SK-MEL-5 (cell line): ENCODE measurements at regions not wholly inside any gene's neighbourhood (a gene's known extent, or its start where the extent isn't known, plus 50 kb on each side); places are given as distances from the start of the nearest gene placed in this dataset.

Experiments used
- DNase-seq: peaks from one replicate; pipeline ENCODE4 v3.0.0-alpha.2; 2016; ENCODE audit warnings: low read depth, low spot score
- in situ Hi-C: cut with HindIII; loops from 2 replicates; pipeline ENCODE4 v1.10.0; 2016; ENCODE audit warnings: low sequenced_read_pairs, high pct_unique_total_duplicates, low pct_unique_long_range_greater_than_20kb

DNA sequence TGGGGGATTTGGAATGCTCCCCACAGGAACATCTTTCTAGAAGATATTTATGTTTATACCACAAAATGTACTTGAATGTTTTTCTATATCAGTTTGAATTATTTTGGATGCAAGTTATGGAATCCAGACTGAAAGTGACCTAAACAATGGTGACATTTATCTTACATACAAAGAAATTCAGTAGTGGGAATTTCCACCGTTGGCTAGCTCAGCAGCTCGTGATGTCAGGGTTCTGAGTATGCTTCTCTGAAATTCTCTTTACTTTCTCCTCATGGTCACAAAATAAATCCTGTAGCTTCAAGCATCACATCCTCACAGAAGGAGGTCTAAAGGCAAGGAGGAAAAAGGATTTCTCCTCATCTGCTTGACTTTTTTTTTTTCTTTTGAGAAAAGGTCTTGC lies 105.3 kb downstream of the AKAIN1 start:
- in situ Hi-C loops = no loop called here
- peak; percentile 59 for DNase-seq

DNA sequence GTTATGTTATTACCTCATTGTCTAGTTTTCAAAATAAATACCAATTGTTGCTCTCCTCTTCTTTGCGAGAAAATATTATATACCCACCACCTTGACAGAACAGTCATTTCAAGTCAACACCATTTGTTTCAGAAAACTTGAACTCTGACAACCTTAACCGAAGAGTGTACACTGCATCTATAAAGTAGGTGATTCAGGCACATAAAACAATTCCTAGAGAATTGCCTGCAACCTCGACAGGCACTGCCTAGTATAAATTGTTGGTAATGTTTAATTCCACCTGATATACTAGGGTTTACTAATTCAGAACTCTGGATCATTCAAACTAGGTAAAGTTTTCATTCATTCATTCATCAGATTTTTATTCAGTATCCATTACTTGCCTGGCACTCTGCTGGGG lies 121.8 kb downstream of the AKAIN1 start:
- no peak for DNase-seq
- in situ Hi-C loops = no loop called here

DNA sequence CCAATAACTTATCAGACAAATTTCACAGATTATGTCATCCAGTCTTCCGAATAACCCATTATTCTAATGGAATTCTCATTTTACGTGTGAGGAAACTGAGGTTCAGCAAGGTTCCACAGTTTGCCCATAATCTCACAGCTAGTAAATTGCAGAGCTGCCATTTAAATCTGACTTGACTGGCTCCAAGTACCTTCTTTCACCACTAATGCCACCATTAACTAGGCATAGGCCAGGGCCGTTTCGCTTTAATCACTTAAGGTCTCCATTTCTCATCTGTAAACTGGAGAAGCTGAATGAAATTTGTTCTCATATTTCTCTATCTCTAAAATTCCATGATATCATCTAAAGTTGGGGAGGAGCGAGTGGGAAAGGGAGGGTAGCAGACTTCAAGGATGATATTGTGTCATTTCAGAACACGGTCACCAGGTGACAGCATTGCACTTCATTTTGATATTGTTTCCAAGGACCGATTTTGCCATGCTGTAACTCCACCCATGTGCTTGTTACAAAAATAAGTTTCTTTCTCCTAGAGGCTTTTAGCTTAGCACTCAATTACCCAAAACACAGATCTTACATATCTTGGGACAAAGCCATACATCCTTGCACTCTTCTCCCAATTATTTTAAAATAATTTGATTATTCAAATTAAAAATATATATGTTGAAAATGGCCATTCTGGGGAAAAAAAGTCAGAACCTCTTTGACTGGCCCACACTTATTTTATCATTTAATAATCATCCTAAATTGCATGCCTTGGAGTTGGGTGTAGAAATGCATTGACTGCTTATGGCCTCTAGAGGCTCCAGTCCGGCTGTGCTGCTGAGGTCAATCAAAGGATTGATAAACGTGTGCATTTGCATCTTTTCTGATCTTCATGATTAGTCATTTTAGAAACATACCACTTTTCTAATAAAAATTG lies 123.8 kb downstream of the AKAIN1 start:
- DNase-seq = peak; percentile 75
- in situ Hi-C loops = no loop called here

DNA sequence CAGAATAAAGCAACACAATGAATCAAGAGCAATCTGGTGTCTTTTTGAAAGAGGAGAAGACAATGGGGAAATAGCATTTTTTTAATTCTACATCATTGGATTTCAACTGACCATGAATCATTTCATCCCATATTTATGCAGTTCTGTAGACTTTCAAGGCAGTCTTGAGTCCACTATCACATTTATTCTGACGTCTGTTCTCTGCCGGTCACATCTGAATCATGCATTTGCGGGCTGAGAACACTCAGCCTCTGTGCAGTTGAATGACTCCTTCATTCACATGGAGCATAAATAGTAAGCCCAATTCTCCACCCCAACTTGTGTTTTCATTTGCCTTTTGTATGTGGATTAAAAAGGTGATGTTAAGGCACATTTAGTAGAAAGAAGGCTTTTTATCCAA lies 128.2 kb downstream of the AKAIN1 start:
- peak; percentile 95 for DNase-seq
- in situ Hi-C loops = no loop called here

DNA sequence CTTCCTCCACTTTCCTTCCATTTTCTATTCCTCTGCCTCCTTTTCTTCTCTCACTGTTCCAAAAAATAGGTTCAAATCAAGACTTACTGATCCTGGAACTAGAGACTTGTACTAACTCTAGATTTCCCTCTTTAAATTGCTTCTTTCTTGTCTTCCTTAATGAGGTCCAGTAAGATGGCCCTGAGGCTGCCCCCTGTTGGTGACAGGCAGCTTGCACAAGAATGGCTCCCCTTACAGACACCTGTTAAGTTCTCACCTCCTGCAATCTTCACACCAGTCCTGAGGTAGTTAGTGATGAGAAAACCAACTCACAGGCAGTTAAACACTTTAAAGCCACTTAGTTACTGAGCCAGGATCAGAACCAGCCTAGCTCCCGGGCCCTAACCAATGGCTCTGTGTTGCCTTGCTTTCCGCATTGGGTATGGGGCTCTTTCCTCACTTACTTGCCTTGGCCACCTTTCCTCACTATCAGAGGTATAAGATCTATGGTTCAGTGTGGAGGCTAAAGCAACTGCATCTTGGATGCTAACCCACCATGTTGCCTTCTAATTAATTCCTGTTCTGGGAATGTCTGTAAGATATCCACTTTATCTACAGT lies 130.6 kb downstream of the AKAIN1 start:
- in situ Hi-C loops = no loop called here
- DNase-seq = peak; percentile 30

DNA sequence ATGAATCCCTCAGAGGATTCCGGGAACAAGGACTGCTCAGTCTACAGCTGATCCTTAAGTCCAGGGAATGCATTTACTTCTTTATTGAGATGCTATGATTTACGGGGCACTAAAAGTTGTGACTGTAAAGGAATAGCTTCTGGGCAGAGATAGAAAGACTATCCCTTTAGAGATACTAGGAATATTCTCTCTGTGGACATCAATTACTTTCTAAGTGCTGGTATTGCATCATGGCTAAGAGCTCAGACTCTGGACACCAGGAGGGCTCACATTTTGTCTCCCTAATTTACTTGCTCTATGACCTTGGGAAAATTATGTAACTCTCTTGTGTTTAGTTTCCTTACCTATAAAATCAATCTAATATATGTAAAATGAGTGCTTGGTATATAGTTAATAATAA lies 131.4 kb downstream of the AKAIN1 start:
- DNase-seq = peak; percentile 12
- in situ Hi-C loops = no loop called here

DNA sequence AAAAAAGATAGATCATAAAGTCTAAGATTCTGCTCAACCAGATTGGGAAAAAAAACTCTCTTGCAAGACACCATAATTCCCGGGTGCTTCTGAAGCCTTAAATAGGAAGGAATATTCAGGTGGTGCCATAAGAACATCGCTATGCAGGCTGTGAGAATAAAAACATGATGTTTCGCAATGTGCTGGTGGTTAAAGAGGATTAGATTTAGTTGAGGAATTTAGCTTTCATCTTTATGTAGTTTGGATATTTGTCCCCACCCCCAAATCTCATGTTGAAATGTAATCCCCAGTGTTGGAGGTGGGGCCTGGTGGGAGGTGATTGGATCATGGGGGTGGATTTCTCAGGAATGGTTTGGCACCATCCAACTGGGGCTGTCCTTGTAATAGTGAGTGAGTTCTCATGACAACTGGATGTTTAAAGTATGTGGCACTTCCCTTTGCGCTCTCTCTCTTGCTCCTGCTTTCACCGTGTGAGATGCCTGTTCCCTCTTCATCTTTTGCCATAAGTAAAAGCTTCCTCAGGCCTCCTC lies 132.2 kb downstream of the AKAIN1 start:
- in situ Hi-C loops = no loop called here
- DNase-seq = no peak

DNA sequence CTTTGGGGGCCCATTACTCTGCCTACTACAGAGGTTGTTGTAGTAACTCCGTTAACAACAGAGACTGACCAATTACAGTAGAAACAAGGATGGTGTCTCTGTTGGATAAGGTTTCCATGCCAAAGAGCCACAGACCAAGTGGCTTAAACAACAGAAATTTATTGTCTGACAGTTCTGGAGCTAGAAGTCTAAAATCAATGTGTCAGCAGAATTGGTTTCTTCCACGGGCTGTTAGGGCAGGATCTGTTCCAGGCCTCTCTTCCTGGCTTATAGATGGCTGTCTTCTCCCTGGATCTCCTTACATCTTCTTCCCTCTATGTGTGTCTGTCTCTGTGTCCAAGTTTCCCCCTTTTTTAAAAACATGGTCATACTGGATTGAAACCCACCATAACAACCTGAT lies 135.3 kb downstream of the AKAIN1 start:
- in situ Hi-C loops = no loop called here

DNA sequence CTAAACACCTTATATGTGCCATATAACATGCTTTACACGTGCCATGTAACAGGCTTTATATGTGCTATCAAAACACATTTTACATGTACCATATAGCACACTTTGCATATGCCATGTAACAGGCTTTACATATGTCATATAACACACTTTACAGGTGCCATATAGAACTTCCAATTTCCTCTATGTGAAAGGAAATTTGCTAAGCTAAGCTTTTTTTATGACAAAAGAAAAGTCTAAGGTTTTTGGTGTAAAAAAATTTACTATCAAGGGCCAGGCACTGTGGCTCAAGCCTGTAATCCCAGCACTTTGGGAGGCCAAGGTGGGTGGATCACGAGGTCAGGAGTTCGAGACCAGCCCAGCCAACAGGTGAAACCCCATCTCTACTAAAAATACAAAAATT lies 136.5 kb downstream of the AKAIN1 start:
- no peak for DNase-seq
- in situ Hi-C loops = no loop called here

More for the DNA sequence above, 135.3 kb downstream of the AKAIN1 start:
- no peak for DNase-seq

DNA sequence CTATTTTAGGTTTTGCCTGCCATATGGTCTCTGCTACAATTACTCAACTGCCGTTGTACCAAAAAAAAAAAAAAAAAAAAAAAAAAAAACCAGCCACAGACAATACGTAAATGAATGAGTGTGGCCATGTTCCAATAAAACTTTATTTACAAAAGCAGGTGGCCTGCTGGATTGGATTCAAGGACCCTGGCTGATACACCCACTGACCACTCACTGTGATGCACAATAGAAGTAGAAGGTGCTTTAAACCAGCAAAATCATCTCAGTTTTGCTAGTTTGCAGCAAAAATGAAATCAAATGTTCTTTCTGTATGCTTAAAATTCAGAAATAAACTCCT lies 137.4 kb downstream of the AKAIN1 start:
- in situ Hi-C loops = no loop called here

DNA sequence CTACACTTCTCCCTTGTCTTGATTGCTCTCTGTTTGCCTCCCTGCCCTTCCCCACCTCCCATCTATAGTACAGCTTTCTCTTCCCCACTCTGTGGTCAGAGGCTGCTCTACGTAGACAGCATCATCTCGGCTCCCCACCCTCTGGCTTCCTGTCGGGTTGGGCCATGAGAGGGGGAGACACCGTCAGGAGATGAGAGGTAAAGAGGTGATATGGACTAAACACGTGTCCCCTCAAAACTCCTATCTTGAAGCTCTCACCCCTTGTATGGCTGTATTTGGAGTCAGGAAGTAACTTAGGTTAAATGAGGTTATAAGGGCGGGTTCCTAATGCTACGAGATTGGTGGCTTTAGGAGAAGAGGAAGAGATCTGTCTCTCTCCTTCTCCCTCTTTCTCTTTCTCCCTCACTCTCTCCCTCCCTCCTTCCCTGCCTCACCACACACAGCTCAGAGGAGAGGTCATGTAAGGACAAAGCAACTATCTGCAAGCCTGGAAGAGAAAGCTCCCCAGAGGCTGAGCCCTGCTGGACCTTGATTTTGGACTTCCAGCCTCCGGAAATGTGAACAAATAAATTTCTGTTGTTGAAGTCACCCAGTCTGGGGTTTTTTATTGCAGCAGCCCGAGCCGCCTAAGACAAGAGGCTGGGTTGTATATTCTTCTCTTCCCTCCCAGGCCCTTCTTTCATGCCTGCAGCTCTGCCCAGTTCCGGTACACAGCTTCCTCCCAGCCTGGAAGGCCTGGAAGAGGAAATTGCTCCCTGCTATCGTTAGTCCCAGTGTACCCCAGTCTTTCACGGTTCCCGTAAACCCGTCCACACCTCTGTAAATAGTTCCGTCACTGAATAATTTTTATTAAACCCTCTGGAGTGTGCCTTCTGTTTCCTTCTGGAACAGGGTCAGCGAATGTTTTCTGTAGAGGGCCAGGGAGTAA lies 138.0 kb downstream of the AKAIN1 start:
- DNase-seq = peak; percentile 90
- in situ Hi-C loops = no loop called here

More for the DNA sequence above, 137.4 kb downstream of the AKAIN1 start:
- DNase-seq = no peak

DNA sequence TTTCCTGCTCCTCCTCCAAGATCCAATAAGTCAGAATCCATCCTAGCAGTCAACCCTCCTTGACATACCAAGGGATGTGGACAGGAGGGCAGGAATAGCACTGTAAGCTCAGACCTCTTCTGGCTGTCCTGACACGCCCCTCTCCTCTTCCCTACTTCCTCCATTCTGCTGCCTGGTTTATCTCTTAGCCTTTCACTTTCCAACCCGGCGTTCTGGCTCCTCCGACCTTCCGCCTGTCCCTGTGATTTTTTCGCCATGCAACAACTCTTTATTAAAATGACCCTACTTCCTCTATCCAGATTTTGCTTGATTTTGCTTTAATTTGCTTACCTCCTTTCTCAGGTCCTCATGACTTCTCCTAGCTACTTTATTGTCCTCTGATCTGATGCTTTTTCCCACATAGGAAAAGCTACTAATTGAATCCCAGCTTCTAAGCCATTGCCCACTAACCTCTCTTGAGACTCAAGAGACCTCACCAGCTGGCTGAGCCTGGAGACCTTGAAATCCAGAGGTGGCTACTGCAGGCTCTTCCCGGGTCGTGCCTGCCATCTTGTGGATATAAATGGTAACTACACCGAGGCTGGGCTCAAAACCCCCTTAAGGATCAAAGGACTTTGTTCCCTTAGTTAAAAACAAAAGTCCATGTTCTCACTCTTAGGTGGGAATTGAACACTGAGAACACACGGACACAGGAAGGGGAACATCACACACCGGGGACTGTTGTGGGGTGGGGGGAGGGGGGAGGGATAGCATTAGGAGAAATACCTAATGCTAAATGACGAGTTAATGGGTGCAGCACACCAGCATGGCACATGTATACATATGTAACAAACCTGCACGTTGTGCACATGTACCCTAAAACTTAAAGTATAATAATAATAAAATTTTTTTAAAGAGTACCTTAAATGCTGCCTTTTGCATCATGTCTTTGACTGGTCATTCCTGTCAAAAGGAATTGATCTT lies 139.4 kb downstream of the AKAIN1 start:
- peak; percentile 83 for DNase-seq
- in situ Hi-C loops = no loop called here

DNA sequence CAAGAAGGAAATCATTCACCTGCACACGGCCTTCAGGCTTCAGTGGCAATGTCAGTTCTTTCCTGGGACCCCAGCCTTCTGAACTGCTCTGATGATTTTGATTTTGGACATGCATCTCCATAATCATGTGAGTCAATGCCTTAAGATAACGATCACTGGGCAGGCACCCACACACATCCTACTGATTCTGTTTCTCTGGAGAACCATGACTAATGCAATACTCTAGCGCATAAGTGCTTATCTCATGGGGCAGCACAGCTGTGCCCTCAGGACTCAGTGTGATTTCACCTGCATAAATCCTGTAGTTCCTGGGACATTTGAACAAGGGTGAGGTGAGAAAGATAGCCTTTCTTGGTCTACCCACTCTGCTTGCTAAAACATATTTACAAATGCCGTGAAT lies 144.6 kb downstream of the AKAIN1 start:
- in situ Hi-C loops = no loop called here
- no peak for DNase-seq

DNA sequence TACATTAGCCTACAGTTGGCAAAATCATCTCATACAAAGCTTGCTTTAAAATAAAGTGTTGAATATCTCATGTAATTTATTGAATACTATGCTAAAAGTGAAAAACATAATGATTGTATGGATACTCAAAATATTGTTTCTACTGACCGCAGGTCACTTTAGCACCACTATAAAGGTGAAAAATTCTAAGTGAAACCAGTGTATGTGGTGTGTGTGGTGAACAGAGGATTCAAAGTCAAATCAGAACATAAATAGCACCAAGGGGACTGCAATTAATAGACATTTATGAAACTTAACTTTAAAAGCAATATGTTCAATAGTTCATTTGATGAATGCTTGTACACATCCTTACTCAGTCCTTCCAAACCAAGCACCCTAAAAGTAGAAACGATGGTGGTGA lies 145.8 kb downstream of the AKAIN1 start:
- in situ Hi-C loops = no loop called here
- DNase-seq = no peak

DNA sequence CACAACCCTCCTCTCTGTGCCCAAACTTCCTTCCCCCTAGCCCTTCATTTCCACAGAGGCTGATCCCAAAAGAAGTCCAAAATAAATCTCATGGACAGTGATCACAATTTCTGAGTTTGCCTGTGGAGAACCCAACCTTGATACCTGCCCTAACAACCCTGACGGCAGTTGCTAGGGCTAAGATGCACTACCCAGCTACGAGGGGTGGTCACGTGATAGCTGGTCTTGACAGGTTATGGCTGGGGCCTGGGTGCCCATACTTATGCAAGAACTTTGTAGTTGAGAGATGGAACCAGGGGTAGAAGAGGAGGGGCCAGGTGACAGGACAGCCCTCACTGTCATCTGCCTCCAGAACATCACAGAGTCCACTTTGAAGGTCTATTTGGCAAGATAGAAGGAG lies 147.9 kb downstream of the AKAIN1 start:
- in situ Hi-C loops = no loop called here
- DNase-seq = no peak

DNA sequence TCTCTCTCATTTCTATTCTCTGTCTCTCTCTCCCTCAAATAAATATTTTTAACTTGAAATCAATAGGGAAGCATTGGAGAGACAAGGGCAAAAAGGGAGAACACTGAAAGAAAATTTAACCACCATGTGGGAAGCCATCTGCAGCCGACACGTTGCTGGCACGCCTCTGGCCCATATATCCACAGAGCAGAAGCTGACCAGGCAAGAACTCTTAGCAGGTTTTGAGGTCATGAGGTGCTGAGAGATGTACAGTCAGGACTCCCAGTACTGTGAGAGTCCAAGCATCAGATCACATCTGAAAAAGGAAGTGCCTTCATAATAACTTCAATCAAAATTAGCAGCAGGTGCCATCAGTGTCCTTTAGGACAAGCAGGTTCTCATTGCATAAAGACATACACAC lies 156.6 kb downstream of the AKAIN1 start:
- in situ Hi-C loops = no loop called here
- no peak for DNase-seq

DNA sequence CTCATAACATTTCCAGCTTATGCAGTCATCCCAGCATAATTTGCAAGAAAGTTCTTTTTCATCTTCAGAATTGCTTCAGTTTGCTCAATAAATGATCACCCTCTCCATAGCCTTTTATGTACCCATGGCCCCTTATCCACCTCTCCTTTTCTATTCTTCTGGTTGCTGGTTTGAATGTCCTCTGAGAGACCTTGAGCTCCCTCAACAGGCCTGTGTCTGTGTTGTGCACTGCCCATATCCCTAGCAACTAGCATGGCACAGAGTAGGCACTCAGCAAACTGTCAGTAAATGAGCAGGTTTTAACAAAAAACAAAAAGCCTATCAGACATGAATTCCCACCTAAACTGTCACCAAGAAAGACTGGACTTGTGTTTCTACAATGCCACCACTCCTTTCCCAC lies 160.5 kb downstream of the AKAIN1 start:
- in situ Hi-C loops = no loop called here
- DNase-seq = peak; percentile 11
